AG04450 (cell line): ENCODE measurements at regions not wholly inside any gene's neighbourhood (a gene's known extent, or its start where the extent isn't known, plus 50 kb on each side); places are given as distances from the start of the nearest gene placed in this dataset.

Experiments
- CTCF ChIA-PET: fragments of 300-600, 350-600 bp; formaldehyde crosslinking; extraction: SDS; loops from one replicate; lab custom pipeline; 2022; ENCODE audit warnings: antibody characterized with exemption, inconsistent platforms; lab: Charles Lee
- POLR2A ChIA-PET: fragments of 350-600 bp; formaldehyde crosslinking; extraction: SDS; loops from one replicate; lab custom pipeline; 2021; ENCODE audit warnings: antibody characterized with exemption, inconsistent platforms; lab: Yijun Ruan, JAX
- DNase-seq: peaks from one replicate; pipeline ENCODE4 v3.0.0-alpha.2; 2011; ENCODE audit warnings: low read depth, low spot score
- H3K27ac ChIP-seq: one replicate; pipeline ENCODE4 v1.5.1; 2012; ENCODE audit warnings: low read depth, low read length, control low read depth
- H3K27me3 ChIP-seq: one replicate; pipeline ENCODE4 v1.6.0; 2012; ENCODE audit warnings: low read length; ENCODE audit not compliant: control insufficient read depth, insufficient read depth
- H3K4me3 ChIP-seq: 2 replicates; pipeline ENCODE4 v1.5.1; 2011; ENCODE audit warnings: mild to moderate bottlenecking, low read depth, low read length, control low read depth
- H3K9me3 ChIP-seq: 2 replicates; pipeline ENCODE4 v1.5.1; 2012; ENCODE audit warnings: low read length; ENCODE audit not compliant: control insufficient read depth, insufficient read depth
- CTCF ChIP-seq: IDR thresholded peaks from 2 replicates; pipeline ENCODE4 v1.5.1; 2011; ENCODE audit warnings: low read depth, low read length, control low read depth, inconsistent platforms

GRCh38 chr9:21556581-21557427 lies 74.7 kb upstream of the IFNE start:
- Histone ChIP-seq H3K9me3 (no peaks in the 10 kb centered on the region), H3K4me3 (peak overlapping the region; percentile 75), H3K27me3 (no peaks in the 10 kb centered on the region), H3K27ac (no peak overlapping the region)
- TF ChIP-seq CTCF: no peak
- DNase-seq: no peak
- POLR2A ChIA-PET: no interaction called here
- CTCF ChIA-PET: interaction anchor here (0.8 to 2.2 kb wide), 5 partner anchors 13 to 232 kb away, joined by 3 to 8 read pairs (median 6); no protein-coding TSS in a partner anchor

GRCh38 chr9:21557428-21557768 lies 75.3 kb upstream of the IFNE start:
- CTCF ChIA-PET: interaction anchor here (0.8 to 1.2 kb wide), 3 partner anchors 91 to 231 kb away, joined by 3 to 7 read pairs (median 6); no protein-coding TSS in a partner anchor
- no peaks in the 10 kb centered on the region for H3K27me3 ChIP-seq
- no peak for DNase-seq

GRCh38 chr9:21558079-21558478 lies 76.0 kb upstream of the IFNE start:
- Histone ChIP-seq H3K9me3 (no peaks in the 10 kb centered on the region), H3K4me3 (peak overlapping the region; percentile 75), H3K27me3 (no peaks in the 10 kb centered on the region), H3K27ac (no peak overlapping the region)
- POLR2A ChIA-PET: interaction anchor here (1.0 kb wide), 1 partner anchor 245 kb away, joined by 4 read pairs; no protein-coding TSS in a partner anchor
- CTCF ChIA-PET: interaction anchor here (1.2 to 2.0 kb wide), 4 partner anchors 92 to 231 kb away, joined by 6 to 15 read pairs (median 8); no protein-coding TSS in a partner anchor
- no peak for TF ChIP-seq CTCF
- no peak for DNase-seq

More at GRCh38 chr9:21557428-21557768, 75.3 kb upstream of the IFNE start:
- Histone ChIP-seq H3K27ac (no peak overlapping the region), H3K4me3 (peak overlapping the region; percentile 75), H3K9me3 (no peaks in the 10 kb centered on the region)
- no peak for TF ChIP-seq CTCF
- POLR2A ChIA-PET: interaction anchor here (1.0 kb wide), 1 partner anchor 246 kb away, joined by 4 read pairs; no protein-coding TSS in a partner anchor

GRCh38 chr9:21558615-21559401 lies 76.7 kb upstream of the IFNE start:
- H3K27ac ChIP-seq: peak overlapping the region; percentile 72
- no peak for DNase-seq
- POLR2A ChIA-PET: interaction anchor here (0.7 to 2.0 kb wide), 5 partner anchors 9 to 244 kb away, joined by 3 to 8 read pairs (median 4); no protein-coding TSS in a partner anchor
- no peaks in the 10 kb centered on the region for H3K27me3 ChIP-seq
- peak overlapping the region; percentile 75 for H3K4me3 ChIP-seq
- no peaks in the 10 kb centered on the region for H3K9me3 ChIP-seq
- no peak for TF ChIP-seq CTCF
- CTCF ChIA-PET: interaction anchor here (1.1 to 2.0 kb wide), 5 partner anchors 17 to 230 kb away, joined by 3 to 15 read pairs (median 5); no protein-coding TSS in a partner anchor
